Karpas-422 (cell line): ENCODE measurements at regions not wholly inside any gene's neighbourhood (a gene's known extent, or its start where the extent isn't known, plus 50 kb on each side); places are given as distances from the start of the nearest gene placed in this dataset.

ENCODE experiments used
- DNase-seq: peaks from one replicate; pipeline ENCODE4 v3.0.0-alpha.2; 2015
- H2AFZ ChIP-seq: fragments of 200-600 bp; sonication (generic); 2 replicates; pipeline ENCODE4 v1.6.1; 2014; ENCODE audit warnings: antibody characterized with exemption, low read length, mixed read lengths
- H3K27ac ChIP-seq: fragments of 200-600 bp; sonication (generic); 2 replicates; pipeline ENCODE4 v1.5.1; 2014; ENCODE audit warnings: mild to moderate bottlenecking, low read length, moderate library complexity
- H3K27me3 ChIP-seq: fragments of 200-600 bp; sonication (generic); 2 replicates; pipeline ENCODE4 v1.6.1; 2014; ENCODE audit warnings: low read length, mixed read lengths
- H3K36me3 ChIP-seq: fragments of 200-600 bp; sonication (generic); 2 replicates; pipeline ENCODE4 v1.6.1; 2014; ENCODE audit warnings: low read length, mixed read lengths; ENCODE audit not compliant: insufficient read depth
- H3K4me1 ChIP-seq: fragments of 200-600 bp; sonication (generic); 2 replicates; pipeline ENCODE4 v1.6.1; 2014; ENCODE audit warnings: mild to moderate bottlenecking, low read length, mixed read lengths
- H3K4me2 ChIP-seq: fragments of 200-600 bp; sonication (generic); 2 replicates; pipeline ENCODE4 v1.6.1; 2014; ENCODE audit warnings: low read length, low read depth, mild to moderate bottlenecking; ENCODE audit not compliant: poor library complexity, severe bottlenecking
- H3K4me3 ChIP-seq: fragments of 200-600 bp; sonication (generic); 2 replicates; pipeline ENCODE4 v1.5.1; 2014; ENCODE audit warnings: mild to moderate bottlenecking, antibody characterized with exemption, low read length, mixed read lengths
- H3K79me2 ChIP-seq: fragments of 200-600 bp; sonication (generic); 2 replicates; pipeline ENCODE4 v1.6.1; 2014; ENCODE audit warnings: mild to moderate bottlenecking, low read length, mixed read lengths
- H3K9ac ChIP-seq: fragments of 200-600 bp; sonication (generic); 2 replicates; pipeline ENCODE4 v1.6.0; 2014; ENCODE audit warnings: low read length
- H3K9me2 ChIP-seq: fragments of 200-600 bp; sonication (generic), shearing (Covaris generic); replicated peaks from 2 replicates; pipeline ENCODE4 v1.6.0; 2014; ENCODE audit warnings: mild to moderate bottlenecking, low read length, moderate library complexity; ENCODE audit not compliant: insufficient read depth
- H3K9me3 ChIP-seq: fragments of 300-700, 200-600 bp; sonication (generic); 2 replicates; pipeline ENCODE4 v1.6.1; 2014; ENCODE audit warnings: low read length, mixed read lengths
- H4K20me1 ChIP-seq: fragments of 200-600 bp; sonication (generic); 2 replicates; pipeline ENCODE4 v1.6.1; 2014; ENCODE audit warnings: mild to moderate bottlenecking, antibody characterized with exemption, low read length, low read depth; ENCODE audit not compliant: insufficient read depth

DNA sequence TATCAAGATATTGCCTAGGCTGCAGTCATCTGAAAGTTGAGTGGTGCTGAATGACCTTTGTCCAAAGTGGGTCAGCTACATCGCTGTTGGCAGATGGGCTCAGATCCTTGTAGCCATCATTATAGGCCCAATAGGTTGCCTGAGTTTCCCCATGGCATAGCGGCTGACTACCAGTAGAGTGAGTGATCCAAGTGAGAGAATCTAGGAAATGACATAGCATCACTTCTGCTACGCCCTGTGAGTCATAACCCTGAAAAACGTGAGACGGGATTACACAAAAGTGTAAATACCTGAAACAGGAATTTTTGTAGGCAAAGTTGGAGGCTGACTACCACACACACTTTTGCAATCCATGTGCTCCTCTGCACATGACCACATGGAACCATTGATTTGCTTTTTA, 273.3 kb downstream of the RPL10L start:
- Histone ChIP-seq H3K9me2 (no peaks in the 10 kb centered on the region), H2AFZ (no peak overlapping the region), H3K79me2 (no peaks in the 10 kb centered on the region), H3K27me3 (no peaks in the 10 kb centered on the region), H3K4me3 (no peak overlapping the region), H3K27ac (no peak overlapping the region), H4K20me1 (no peaks in the 10 kb centered on the region), H3K9ac (no peak overlapping the region), H3K4me2 (no peak overlapping the region), H3K36me3 (no peaks in the 10 kb centered on the region), H3K4me1 (no peaks in the 10 kb centered on the region), H3K9me3 (peaks cover 48% of the 10 kb centered on the region)
- no peak for DNase-seq

DNA sequence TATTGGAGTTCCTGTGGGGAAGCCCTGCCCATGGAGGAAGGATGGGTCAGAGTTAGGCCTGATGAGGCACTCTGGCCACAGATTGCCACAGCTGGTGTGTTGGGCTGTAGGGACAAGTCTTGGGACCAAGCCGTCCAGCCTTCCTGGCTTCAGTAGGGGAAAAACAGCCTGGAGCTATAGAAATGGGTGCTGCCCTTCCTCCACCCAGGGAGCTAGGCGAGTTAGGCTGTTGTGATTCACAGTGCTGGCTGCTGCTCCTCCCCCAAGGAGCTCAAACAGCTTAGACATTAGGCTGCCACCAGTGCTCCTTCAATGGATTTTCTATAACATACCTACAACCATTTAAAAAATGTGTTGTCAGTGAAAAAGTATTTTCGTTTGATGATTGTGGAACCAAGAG, 274.3 kb downstream of the RPL10L start:
- Histone ChIP-seq H3K4me2 (no peak overlapping the region), H3K9ac (no peak overlapping the region), H3K27me3 (no peaks in the 10 kb centered on the region), H2AFZ (no peak overlapping the region), H3K9me2 (no peaks in the 10 kb centered on the region), H3K4me1 (no peaks in the 10 kb centered on the region), H3K79me2 (no peaks in the 10 kb centered on the region), H3K9me3 (peaks cover 52% of the 10 kb centered on the region), H4K20me1 (no peaks in the 10 kb centered on the region), H3K36me3 (no peaks in the 10 kb centered on the region), H3K4me3 (no peak overlapping the region), H3K27ac (no peak overlapping the region)
- DNase-seq = no peak

GRCh38 chr14:46369391-46369790, 282.2 kb downstream of the RPL10L start:
- Histone ChIP-seq H3K36me3 (no peaks in the 10 kb centered on the region), H4K20me1 (no peaks in the 10 kb centered on the region), H2AFZ (no peak overlapping the region), H3K4me2 (no peak overlapping the region), H3K79me2 (no peaks in the 10 kb centered on the region), H3K9me2 (no peaks in the 10 kb centered on the region), H3K27me3 (no peaks in the 10 kb centered on the region), H3K9ac (no peak overlapping the region), H3K4me3 (no peak overlapping the region), H3K27ac (no peak overlapping the region), H3K4me1 (no peaks in the 10 kb centered on the region), H3K9me3 (peaks cover 33% of the 10 kb centered on the region)
- no peak for DNase-seq

DNA sequence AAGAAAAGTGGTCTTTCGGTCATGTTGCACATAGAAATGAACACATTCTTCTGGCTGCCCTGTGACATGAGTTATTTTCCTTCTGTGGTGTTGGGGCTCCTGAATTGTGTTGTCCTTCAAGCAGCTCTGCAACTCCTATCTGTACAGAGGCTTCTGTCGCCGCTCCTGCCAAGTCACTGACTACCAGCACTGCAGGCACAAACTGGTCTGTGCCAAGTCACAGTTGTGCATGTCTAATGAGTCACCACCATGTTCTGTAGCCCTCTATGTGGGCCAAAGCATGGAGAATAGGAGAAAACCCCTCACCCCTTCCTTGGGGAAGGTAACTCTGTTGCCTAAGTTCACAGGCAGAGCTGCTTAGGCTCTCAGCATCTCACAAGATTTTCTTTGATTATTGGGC, 283.3 kb downstream of the RPL10L start:
- Histone ChIP-seq H3K36me3 (no peaks in the 10 kb centered on the region), H3K4me3 (no peak overlapping the region), H3K27me3 (no peaks in the 10 kb centered on the region), H3K9ac (no peak overlapping the region), H3K4me1 (no peaks in the 10 kb centered on the region), H4K20me1 (no peaks in the 10 kb centered on the region), H2AFZ (no peak overlapping the region), H3K4me2 (no peak overlapping the region), H3K9me2 (no peaks in the 10 kb centered on the region), H3K9me3 (peaks cover 30% of the 10 kb centered on the region), H3K79me2 (no peaks in the 10 kb centered on the region), H3K27ac (no peak overlapping the region)
- DNase-seq = no peak

DNA sequence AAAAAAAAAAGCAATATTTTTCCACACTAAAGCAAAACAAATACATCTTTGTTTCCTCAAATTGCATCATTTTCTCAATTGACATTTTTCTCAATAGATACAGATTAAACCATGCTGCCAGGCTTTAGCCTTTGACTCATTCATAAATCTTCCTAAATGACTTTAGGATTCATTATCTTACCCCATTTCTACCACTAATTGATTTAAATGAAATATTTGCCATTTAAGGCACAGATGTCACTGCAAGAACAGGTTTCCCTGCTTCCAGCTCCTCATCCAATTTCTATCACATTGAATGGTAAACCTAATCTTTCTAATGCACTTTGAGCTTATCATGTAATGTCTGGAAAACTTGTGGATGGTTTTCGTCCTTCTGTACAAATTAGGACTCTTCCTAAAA, 298.7 kb downstream of the RPL10L start:
- Histone ChIP-seq H3K27me3 (no peaks in the 10 kb centered on the region), H3K4me2 (no peak overlapping the region), H3K9ac (no peak overlapping the region), H3K9me2 (no peaks in the 10 kb centered on the region), H3K4me3 (no peak overlapping the region), H3K36me3 (no peaks in the 10 kb centered on the region), H3K4me1 (no peaks in the 10 kb centered on the region), H3K27ac (no peak overlapping the region), H3K9me3 (peaks cover 60% of the 10 kb centered on the region), H3K79me2 (no peaks in the 10 kb centered on the region), H4K20me1 (no peaks in the 10 kb centered on the region), H2AFZ (no peak overlapping the region)
- no peak for DNase-seq

GRCh38 chr14:46344327-46344937, 307.1 kb downstream of the RPL10L start:
- H3K27me3 ChIP-seq = no peaks in the 10 kb centered on the region
- no peaks in the 10 kb centered on the region for H3K79me2 ChIP-seq
- no peaks in the 10 kb centered on the region for H3K9me2 ChIP-seq
- H2AFZ ChIP-seq = no peak overlapping the region
- no peaks in the 10 kb centered on the region for H3K36me3 ChIP-seq
- peak; percentile 78 for DNase-seq
- no peak overlapping the region for H3K27ac ChIP-seq
- peaks cover 18% of the 10 kb centered on the region for H3K9me3 ChIP-seq
- H3K4me2 ChIP-seq = no peak overlapping the region
- no peaks in the 10 kb centered on the region for H3K4me1 ChIP-seq
- no peak overlapping the region for H3K9ac ChIP-seq
- no peaks in the 10 kb centered on the region for H4K20me1 ChIP-seq
- no peak overlapping the region for H3K4me3 ChIP-seq

GRCh38 chr14:46325777-46326176, 325.8 kb downstream of the RPL10L start:
- Histone ChIP-seq H3K36me3 (no peaks in the 10 kb centered on the region), H2AFZ (no peak overlapping the region), H3K9me2 (no peaks in the 10 kb centered on the region), H3K4me1 (no peaks in the 10 kb centered on the region), H3K27ac (no peak overlapping the region), H3K4me3 (no peak overlapping the region), H3K27me3 (no peaks in the 10 kb centered on the region), H3K79me2 (no peaks in the 10 kb centered on the region), H3K9me3 (peaks cover 51% of the 10 kb centered on the region), H3K9ac (no peak overlapping the region), H4K20me1 (no peaks in the 10 kb centered on the region), H3K4me2 (no peak overlapping the region)
- DNase-seq = no peak

DNA sequence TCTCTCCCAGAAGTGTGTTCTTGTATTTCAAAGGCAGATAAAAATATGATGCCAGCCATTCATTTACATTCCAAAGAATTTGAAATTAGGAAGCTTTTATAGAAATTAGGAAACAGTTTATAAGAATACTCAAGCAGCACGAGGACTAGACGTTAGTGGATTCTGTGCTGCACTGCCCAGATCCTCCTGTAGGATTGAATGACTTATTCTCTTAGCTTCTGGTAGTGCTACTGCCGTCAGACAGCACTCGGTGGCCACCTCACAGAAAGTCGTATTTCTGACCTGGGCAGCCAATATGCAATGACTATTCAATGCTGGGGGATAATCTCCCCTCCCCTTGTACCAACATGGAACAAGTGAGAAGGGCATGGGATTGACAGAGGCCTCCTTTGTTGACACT, 326.4 kb downstream of the RPL10L start:
- Histone ChIP-seq H3K79me2 (no peaks in the 10 kb centered on the region), H3K27ac (no peak overlapping the region), H3K9me3 (peaks cover 49% of the 10 kb centered on the region), H3K36me3 (no peaks in the 10 kb centered on the region), H3K27me3 (no peaks in the 10 kb centered on the region), H3K4me1 (no peaks in the 10 kb centered on the region), H3K9me2 (no peaks in the 10 kb centered on the region), H3K4me3 (no peak overlapping the region), H2AFZ (no peak overlapping the region), H3K4me2 (no peak overlapping the region), H3K9ac (no peak overlapping the region), H4K20me1 (no peaks in the 10 kb centered on the region)
- DNase-seq = no peak

GRCh38 chr14:46323404-46323762, 328.2 kb downstream of the RPL10L start:
- no peak for DNase-seq
- Histone ChIP-seq H3K36me3 (no peaks in the 10 kb centered on the region), H3K4me2 (no peak overlapping the region), H3K27ac (no peak overlapping the region), H3K9me2 (no peaks in the 10 kb centered on the region), H3K9ac (no peak overlapping the region), H3K4me1 (no peaks in the 10 kb centered on the region), H2AFZ (no peak overlapping the region), H3K9me3 (peaks cover 47% of the 10 kb centered on the region), H3K79me2 (no peaks in the 10 kb centered on the region), H3K27me3 (no peaks in the 10 kb centered on the region), H4K20me1 (no peaks in the 10 kb centered on the region), H3K4me3 (no peak overlapping the region)
